Stomach smooth muscle (tissue), 2 donors: ENCODE measurements at regions not wholly inside any gene's neighbourhood (a gene's known extent, or its start where the extent isn't known, plus 50 kb on each side); places are given as distances from the start of the nearest gene placed in this dataset.

Experiments used
- H3K27ac ChIP-seq: one replicate; pipeline ENCODE4 v1.7.0; 2013; ENCODE audit warnings: mild to moderate bottlenecking, low read length, inconsistent platforms
- H3K27me3 ChIP-seq, 2 donors: one replicate each; pipeline ENCODE4 v1.7.0; 2013; ENCODE audit warnings: low read length in 2 of 2; ENCODE audit not compliant: insufficient read depth in 2 of 2, control insufficient read depth in 1 of 2
- H3K36me3 ChIP-seq, 2 donors: one replicate each; pipeline ENCODE4 v1.7.0; 2013; ENCODE audit warnings: low read length in 2 of 2; ENCODE audit not compliant: control insufficient read depth in 2 of 2, insufficient read depth in 2 of 2
- H3K4me1 ChIP-seq: one replicate; pipeline ENCODE4 v1.7.0; 2013; ENCODE audit warnings: low read length; ENCODE audit not compliant: control insufficient read depth, insufficient read depth
- H3K4me3 ChIP-seq, 2 donors: one replicate each; pipeline ENCODE4 v1.7.0; 2013; ENCODE audit warnings: low read length in 2 of 2
- H3K9ac ChIP-seq, 2 donors: one replicate each; pipeline ENCODE4 v1.7.0; 2013; ENCODE audit warnings: low read length in 2 of 2, mild to moderate bottlenecking in 1 of 2
- H3K9me3 ChIP-seq, 2 donors: one replicate each; pipeline ENCODE4 v1.7.0; 2013; ENCODE audit warnings: low read length in 2 of 2; ENCODE audit not compliant: control insufficient read depth in 2 of 2
- donor health status: healthy.
- donor health status: Pancreatic carcinoma.

DNA sequence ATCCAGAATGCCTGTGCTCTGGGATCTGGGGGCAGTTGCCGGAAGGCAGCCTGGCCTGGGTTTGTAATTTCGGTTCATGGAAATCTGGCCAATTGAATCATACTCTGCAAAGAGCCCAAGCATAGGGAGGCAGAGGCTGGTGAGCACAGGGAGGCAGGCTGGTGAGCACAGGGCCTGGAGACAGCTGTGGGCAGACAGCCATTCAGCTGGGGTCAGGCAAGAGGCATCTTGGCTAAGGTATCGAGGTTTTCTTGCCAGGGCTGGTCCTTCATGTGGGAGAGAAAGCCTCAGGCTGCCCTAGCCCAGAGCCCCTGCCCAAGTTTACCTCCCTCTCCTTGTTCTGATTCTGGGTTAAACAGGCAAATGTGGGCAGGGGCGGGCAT lies 63.7 kb upstream of the BAIAP2L1 start:
- Histone ChIP-seq H3K4me1 (no peaks in the 10 kb centered on the region), H3K4me3 (no peak overlapping the region), H3K36me3 (no peaks in the 10 kb centered on the region), H3K27ac (no peak overlapping the region), H3K9ac (no peak overlapping the region), H3K27me3 (peaks cover 0 to 7% of the 10 kb centered on the region in 2 donors), H3K9me3 (peaks cover 0 to 4% of the 10 kb centered on the region in 2 donors)

DNA sequence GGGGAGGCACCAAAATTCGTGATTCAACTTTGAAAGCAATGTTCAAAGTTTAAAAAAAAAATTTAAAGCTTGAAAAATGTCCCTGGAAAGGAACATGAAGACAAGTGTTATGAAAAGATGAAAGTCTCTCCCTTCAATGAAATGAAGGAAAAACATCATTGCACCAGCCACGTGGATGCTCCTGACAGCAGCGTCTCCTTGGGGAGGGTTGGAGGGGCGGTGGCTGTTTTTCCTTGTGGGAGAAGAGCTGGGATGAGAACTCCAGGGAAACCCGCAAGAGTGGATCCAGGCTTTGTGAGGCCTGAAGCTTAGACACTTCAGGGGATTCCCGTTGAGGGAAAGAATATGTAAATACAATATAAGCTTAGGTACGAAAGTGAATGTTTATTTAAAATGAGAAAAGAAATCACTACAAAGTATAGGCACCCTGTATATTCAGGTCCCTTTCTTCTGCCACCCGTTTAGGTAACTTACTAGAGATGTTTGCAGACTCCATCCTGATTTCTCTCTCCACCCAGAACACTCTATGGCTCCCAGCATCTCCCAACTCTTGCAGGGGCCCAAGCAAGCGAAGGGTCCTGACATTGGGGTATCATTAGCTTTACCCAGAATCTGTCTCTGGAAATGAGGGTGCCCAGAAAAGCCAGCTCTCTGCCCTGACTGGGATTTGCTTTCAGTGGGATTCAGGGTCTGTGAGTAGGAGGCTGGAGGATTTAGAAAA lies 63.1 kb upstream of the BAIAP2L1 start:
- Histone ChIP-seq H3K27ac (no peak overlapping the region), H3K27me3 (peaks cover 0 to 4% of the 10 kb centered on the region in 2 donors), H3K4me3 (no peak overlapping the region), H3K36me3 (no peaks in the 10 kb centered on the region), H3K9ac (no peak overlapping the region), H3K4me1 (no peaks in the 10 kb centered on the region), H3K9me3 (no peaks in the 10 kb centered on the region)

DNA sequence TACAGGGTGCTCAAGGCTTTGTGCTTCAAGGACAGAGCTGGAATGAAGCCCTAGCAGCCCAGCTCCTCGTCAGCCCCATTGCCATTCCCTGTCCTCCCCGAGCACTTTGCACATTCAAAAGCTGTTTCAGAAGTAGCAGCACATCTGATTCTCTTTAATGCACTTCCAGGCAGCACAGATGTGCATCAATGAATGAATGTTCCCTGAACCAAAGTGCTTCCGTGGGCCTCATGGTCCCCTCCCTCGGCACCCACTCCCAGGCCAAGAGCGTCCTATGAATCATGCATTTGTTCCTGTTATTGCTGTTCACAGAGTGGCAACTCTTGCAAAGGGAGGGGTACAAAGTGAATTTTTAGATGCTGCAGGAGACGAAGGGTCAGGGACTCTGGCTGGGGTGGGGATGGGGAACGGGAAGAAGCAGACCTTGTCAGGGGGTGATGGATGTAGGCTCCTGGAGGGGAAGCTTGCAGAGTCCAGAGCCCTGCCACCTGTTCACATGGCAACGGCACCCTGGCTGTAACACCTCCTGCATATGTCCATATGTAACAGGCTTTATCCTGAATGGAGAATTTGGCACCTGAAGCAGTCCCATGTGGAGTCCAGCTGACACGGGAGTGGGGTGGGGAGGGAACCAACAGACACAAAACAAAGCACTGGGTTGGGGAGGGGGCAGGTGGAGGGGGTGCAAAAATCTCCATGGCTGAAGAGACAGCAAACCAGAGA lies 62.2 kb upstream of the BAIAP2L1 start:
- no peak overlapping the region for H3K27ac ChIP-seq
- no peak overlapping the region for H3K9ac ChIP-seq
- H3K36me3 ChIP-seq: no peaks in the 10 kb centered on the region
- H3K4me3 ChIP-seq: no peak overlapping the region
- H3K27me3 ChIP-seq: no peaks in the 10 kb centered on the region
- H3K4me1 ChIP-seq: no peaks in the 10 kb centered on the region
- H3K9me3 ChIP-seq: no peaks in the 10 kb centered on the region

DNA sequence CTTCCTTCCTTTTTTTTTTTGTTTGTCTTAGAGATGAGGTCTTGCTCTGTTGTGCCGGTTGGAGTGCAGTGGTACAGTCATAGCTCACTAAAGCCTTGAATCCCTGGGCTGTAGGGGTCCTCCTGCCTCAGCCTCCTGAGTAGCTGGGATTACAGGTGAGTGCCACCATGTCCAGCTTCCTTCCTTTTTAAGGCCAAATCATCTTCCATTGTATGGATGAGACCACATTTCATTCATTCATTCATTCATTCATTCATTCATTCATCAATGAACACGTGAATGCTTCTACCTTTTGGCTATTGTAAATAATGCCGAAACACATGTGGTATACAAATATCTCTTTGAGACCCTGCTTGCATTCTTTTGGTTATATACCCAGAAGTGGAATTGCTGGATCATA lies 60.0 kb upstream of the BAIAP2L1 start:
- no peaks in the 10 kb centered on the region for H3K4me1 ChIP-seq
- no peaks in the 10 kb centered on the region for H3K9me3 ChIP-seq
- H3K27ac ChIP-seq: no peak overlapping the region
- no peak overlapping the region for H3K9ac ChIP-seq
- no peaks in the 10 kb centered on the region for H3K36me3 ChIP-seq
- H3K4me3 ChIP-seq: no peak overlapping the region
- H3K27me3 ChIP-seq: no peaks in the 10 kb centered on the region

DNA sequence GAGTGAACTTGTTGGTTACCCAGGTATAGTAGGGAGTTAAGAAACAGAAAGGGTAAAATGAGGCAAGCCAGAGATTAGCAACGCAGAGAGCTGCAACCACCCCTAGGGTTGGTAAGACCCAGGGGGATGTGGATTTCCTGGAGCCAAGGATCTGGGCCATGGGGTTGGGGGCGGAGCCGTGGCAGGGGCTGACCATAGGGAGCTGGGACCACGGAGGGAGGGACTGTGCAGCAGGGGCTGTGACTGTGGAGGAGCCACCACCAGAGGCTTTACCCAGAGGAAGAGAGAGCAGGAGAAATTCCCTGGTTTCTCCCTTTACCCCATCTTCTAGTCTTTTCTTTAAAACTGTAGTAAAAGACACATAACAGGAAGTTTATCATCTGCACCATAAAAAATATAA lies 58.6 kb upstream of the BAIAP2L1 start:
- H3K9me3 ChIP-seq: no peaks in the 10 kb centered on the region
- H3K9ac ChIP-seq: no peak overlapping the region
- no peaks in the 10 kb centered on the region for H3K27me3 ChIP-seq
- H3K4me1 ChIP-seq: no peaks in the 10 kb centered on the region
- H3K4me3 ChIP-seq: no peak overlapping the region
- H3K27ac ChIP-seq: no peak overlapping the region
- no peaks in the 10 kb centered on the region for H3K36me3 ChIP-seq

DNA sequence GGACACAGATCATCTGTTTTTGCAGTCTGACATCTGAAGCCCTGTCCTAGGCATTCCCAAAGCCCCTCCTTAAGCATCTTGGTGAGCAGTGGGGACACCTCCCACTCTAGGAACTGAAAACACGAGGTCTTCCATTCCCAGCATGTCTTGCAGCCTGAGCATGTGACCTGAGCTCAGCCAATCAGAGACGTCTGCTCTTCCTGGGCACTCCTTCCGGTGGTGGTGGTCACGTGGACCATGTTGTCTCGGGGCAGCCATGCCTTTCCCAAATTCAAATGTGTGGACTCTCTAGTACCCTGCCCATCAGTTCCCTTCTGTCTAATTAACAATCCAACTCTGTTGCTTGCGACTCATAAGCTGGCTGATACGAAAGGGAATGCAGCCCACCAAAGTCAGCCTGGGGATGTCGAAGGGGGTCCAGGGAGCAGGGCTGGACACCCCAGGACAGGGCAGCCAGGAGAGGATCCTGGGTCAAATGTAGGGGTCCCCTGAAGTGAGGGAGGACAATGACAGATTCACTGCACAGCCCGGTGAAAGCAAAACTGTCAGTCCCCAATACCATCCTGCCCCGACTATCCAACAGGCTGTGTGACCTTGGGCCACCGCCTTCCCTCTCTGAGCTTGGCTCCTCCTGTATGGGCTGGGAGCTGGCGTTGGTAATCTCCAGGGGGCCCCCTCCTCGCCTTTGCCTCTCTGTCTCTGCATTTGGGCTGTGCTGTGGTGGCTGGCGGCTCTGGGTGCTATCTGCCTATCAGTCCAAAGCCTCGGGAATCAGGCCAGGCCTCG lies 57.4 kb upstream of the BAIAP2L1 start:
- Histone ChIP-seq H3K36me3 (no peaks in the 10 kb centered on the region), H3K9me3 (no peaks in the 10 kb centered on the region), H3K9ac (no peak overlapping the region), H3K4me1 (no peaks in the 10 kb centered on the region), H3K4me3 (no peak overlapping the region), H3K27ac (no peak overlapping the region), H3K27me3 (no peaks in the 10 kb centered on the region)

DNA sequence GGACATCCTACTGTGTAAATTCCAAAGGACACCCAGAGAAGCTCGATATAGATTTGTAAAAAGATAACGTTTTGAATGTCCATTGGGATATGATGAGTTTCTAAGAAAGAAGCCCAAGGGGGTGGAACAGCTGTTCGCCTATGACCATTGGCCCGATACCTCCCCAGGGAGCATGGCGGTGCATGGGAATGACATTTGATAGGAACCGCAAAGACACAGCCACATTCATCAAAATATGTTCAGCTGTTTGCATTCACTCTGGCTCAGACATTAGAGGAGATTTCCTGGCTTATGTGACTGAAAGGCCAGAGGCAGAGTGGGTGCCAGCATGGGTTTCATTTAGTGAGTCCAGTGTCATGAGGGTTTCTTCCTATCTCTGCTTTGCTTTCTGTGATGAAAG lies 56.0 kb upstream of the BAIAP2L1 start:
- no peak overlapping the region for H3K27ac ChIP-seq
- no peak overlapping the region for H3K9ac ChIP-seq
- H3K4me1 ChIP-seq: no peaks in the 10 kb centered on the region
- H3K4me3 ChIP-seq: no peak overlapping the region
- H3K36me3 ChIP-seq: no peaks in the 10 kb centered on the region
- peaks cover 0 to 9% of the 10 kb centered on the region in 2 donors for H3K9me3 ChIP-seq
- no peaks in the 10 kb centered on the region for H3K27me3 ChIP-seq

DNA sequence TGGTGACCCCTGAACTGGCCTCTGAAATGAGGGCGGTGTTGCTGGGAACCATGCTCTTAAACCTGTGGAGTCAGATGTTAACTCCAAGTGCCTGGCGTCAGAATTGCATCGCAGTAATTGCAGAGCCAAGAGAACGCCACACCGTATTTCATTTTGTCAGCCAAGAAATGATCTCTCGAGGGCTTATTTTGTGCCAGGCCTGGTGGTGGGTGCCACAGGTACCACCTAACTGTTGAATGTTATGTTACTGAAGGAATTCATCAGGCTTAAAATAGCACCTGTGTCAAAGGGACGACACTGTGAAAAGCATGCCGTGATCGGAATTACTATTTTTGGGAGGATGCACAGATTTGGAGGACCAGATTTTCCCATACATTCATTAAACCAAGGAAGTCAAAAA lies 51.9 kb upstream of the BAIAP2L1 start:
- peaks cover 0 to 9% of the 10 kb centered on the region in 2 donors for H3K9me3 ChIP-seq
- no peaks in the 10 kb centered on the region for H3K36me3 ChIP-seq
- no peaks in the 10 kb centered on the region for H3K27me3 ChIP-seq
- no peak overlapping the region for H3K4me3 ChIP-seq
- H3K4me1 ChIP-seq: no peaks in the 10 kb centered on the region
- H3K9ac ChIP-seq: no peak overlapping the region
- no peak overlapping the region for H3K27ac ChIP-seq
